Epithelial cell of esophagus (primary cell): ENCODE measurements at regions not wholly inside any gene's neighbourhood (a gene's known extent, or its start where the extent isn't known, plus 50 kb on each side); places are given as distances from the start of the nearest gene placed in this dataset.
A peak's percentile ranks its signal among the peaks of the same experiment; 100 is the strongest.
"Not testable (repeated sequence)": the region's sequence is repeated elsewhere in the genome, so short reads cannot be mapped to it uniquely, and the experiment has no call there.

Source experiments
- DNase-seq: peaks from one replicate; pipeline ENCODE4 v3.0.0; 2010; ENCODE audit warnings: low read depth
- H3K4me3 ChIP-seq: 2 replicates; pipeline ENCODE4 v1.5.1; 2011; ENCODE audit warnings: mild to moderate bottlenecking, low read length, control low read depth
- TF ChIP-seq, protein P1 (sequence below): IDR thresholded peaks from 2 replicates; pipeline ENCODE4 v1.5.1; 2011; ENCODE audit warnings: low read depth, mild to moderate bottlenecking, low read length, control low read depth, inconsistent platforms; ENCODE audit not compliant: insufficient read depth; ENCODE audit errors: missing control alignments

DNA sequence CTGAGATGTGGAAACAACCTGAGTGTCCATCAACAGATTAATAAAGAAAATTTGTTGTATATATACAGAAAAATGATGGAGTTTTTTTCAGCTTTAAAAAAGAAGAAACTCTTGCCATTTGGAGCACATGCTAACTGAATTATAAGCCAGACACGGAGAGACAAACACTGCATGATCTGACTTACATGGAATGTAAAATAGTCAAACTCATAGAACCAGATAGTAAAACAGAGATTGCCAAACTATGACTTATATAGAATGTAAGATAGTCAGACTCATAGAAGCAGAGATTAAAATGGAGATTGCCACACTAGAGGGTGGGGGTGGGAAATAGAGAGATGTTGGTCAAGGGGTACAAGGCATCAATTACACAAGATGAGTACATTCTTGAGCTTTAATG, 1786.6 kb downstream of the PLA2G4A start:
- peak; percentile 1 for DNase-seq
- H3K4me3 ChIP-seq = no peak overlapping the region
- TF ChIP-seq, protein P1, sequence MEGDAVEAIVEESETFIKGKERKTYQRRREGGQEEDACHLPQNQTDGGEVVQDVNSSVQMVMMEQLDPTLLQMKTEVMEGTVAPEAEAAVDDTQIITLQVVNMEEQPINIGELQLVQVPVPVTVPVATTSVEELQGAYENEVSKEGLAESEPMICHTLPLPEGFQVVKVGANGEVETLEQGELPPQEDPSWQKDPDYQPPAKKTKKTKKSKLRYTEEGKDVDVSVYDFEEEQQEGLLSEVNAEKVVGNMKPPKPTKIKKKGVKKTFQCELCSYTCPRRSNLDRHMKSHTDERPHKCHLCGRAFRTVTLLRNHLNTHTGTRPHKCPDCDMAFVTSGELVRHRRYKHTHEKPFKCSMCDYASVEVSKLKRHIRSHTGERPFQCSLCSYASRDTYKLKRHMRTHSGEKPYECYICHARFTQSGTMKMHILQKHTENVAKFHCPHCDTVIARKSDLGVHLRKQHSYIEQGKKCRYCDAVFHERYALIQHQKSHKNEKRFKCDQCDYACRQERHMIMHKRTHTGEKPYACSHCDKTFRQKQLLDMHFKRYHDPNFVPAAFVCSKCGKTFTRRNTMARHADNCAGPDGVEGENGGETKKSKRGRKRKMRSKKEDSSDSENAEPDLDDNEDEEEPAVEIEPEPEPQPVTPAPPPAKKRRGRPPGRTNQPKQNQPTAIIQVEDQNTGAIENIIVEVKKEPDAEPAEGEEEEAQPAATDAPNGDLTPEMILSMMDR = no peak

DNA sequence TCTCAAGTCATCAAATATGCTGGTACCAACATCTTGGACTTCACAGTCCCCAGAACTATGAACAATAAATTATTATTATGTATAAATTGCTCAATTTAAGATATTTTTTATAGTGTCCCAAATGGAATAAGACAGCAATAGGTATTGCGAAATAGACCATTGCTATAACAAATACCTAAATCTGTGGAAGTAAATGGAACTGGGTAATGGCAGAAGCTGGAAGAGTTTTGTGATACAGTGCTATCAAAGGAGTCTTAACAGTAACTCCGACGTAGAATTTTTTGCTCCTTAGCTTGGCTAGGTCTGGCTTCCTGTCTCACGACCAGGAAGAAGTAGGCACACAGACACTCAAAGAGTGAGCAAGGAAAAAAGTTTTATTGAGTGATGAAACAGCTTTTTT, 1791.5 kb downstream of the PLA2G4A start:
- H3K4me3 ChIP-seq = no peak overlapping the region
- no peak for DNase-seq
- TF ChIP-seq, protein P1 = no peak

DNA sequence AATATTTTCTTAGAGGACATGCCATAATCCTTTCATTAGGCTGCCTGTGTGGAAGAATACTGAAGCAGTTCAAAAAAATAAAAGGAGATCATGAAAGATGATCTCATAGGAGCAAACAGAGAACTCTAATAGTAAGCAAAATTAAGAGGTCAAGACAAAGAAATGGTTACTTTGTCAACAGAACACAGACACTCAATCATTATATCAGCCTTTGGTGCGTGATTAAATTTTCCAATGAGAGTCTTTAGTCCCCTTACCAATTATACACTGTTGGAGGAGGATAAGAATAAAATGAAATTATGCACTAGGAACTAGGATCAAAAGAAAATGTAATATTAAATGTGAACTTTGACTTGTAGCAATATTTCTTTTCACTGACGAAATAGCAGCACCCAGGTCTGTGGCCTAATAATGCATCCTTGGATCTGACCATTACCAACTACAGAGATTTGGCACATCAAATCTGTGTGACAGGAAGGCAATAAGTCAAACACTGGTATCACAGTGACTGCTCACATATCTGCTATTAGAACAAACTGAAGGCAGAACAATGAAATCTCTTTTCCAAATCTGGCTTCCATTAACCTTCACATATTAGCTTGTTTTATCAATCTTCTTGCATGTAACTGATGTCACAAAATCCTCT, 1812.9 kb downstream of the PLA2G4A start:
- H3K4me3 ChIP-seq = no peak overlapping the region
- DNase-seq = no peak
- TF ChIP-seq, protein P1 = no peak

DNA sequence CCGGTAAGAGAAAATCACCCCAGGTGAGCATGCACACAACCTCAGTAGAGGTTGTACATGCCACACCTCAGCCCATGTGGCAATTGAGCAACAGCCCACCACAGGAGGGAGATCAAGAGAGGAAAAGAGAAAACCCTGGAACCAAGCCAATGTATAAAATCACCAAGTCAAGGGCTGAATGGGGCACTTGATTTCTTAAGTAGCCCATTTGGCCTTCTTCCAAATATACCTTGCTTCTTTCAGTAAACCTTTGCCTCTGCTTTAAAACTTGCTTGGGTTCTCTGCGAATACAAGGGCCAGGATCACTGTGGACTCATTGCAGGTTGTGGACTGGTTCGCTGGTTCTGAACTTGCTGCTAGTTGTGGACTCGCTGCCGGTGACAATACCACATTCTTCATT, 1814.0 kb downstream of the PLA2G4A start:
- H3K4me3 ChIP-seq = no peak overlapping the region
- peak; percentile 0 for DNase-seq
- TF ChIP-seq, protein P1 = no peak

DNA sequence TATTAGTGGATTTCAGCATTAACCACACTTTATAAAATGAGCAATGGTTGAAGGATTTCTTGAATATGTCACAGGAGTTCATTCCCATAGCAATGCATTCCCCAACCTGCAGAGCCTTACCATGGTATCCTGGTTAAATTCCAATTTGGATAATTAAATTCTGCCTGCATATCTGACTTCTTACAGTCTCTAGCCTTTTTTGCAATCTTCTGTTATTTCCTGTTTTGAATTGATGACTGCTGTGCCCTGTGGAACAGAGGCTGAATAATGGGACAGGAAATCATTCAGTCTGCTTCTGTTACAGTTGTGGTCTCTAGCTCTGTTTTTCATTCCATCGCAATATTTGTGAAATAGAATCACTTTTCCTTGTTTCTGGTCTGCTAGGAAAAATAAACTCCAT, 1823.9 kb downstream of the PLA2G4A start:
- no peak overlapping the region for H3K4me3 ChIP-seq
- TF ChIP-seq, protein P1 = no peak
- DNase-seq = no peak

DNA sequence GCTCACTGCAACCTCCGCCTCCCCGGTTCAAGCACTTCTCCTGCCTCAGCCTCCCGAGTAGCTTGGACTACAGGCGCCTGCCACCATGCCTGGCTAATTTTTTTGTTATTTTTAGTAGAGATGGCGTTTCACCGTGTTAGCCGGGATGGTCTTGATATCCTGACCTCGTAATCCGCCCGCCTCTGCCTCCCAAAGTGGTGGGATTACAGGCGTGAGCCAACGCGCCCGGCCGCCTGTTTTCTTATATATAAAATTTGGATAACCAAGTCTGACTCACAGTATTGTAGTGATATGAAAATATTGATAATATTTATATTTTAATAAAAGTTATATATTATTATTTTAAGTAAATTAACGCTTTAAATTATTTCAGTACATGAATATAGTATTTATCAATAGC, 1821.7 kb downstream of the BRINP3 start:
- not testable (repeated sequence) for DNase-seq, H3K4me3 ChIP-seq

DNA sequence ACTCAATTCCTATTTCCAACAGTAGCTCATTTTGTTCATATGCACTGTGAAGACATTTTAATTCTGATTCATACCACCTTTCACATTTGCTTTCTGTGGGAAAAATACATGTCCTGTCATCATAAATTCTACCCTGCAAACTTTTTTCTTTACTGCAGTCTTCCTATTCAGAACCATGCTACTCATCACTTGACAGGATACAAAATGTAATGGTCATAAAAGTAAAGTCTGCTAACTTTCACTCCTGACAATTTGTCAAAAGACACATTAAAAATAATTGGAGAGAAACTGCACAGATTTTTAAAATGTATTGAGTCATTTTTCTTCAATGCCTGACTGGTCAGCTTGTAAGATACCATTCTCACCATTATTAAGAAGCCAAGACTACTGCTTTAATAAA, 1817.1 kb downstream of the BRINP3 start:
- TF ChIP-seq, protein P1 = no peak
- no peak overlapping the region for H3K4me3 ChIP-seq
- no peak for DNase-seq

DNA sequence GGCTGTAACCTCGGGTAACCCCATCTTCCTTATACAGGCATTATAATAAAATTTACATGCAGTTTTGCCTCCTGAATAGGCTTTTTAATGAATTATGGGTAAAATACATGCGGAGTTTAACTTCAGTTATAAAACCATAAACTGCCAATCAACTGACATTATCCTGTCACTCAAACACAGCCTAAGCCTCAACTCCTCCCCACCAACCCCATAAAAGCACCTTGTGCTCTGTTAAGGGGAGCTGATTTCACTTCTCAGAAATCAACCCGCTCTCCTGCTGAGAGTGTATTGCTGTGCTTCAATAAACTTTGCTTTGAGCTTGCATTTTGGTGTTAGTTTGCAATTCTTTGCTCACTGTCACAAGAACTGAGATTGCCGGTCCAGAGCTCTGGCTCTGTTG, 1812.2 kb downstream of the BRINP3 start:
- DNase-seq = no peak
- TF ChIP-seq, protein P1 = no peak
- no peak overlapping the region for H3K4me3 ChIP-seq
